K562 (cell line): ENCODE measurements at regions not wholly inside any gene's neighbourhood (a gene's known extent, or its start where the extent isn't known, plus 50 kb on each side); places are given as distances from the start of the nearest gene placed in this dataset.

Experiments used
- HNRNPK ChIP-seq: fragments of 200-400 bp; formaldehyde crosslinking; IDR thresholded peaks from one replicate; pipeline ENCODE4 v1.6.1; 2018; ENCODE audit warnings: mild to moderate bottlenecking, low read depth, low read length; ENCODE audit not compliant: poor library complexity, severe bottlenecking
- ILK ChIP-seq: fragments of 450-650 bp; IDR thresholded peaks from 2 replicates; pipeline ENCODE4 v1.6.1; 2016; ENCODE audit warnings: missing genetic modification characterization, low read depth, mild to moderate bottlenecking, missing compliant biosample characterization, moderate library complexity, borderline replicate concordance

DNA sequence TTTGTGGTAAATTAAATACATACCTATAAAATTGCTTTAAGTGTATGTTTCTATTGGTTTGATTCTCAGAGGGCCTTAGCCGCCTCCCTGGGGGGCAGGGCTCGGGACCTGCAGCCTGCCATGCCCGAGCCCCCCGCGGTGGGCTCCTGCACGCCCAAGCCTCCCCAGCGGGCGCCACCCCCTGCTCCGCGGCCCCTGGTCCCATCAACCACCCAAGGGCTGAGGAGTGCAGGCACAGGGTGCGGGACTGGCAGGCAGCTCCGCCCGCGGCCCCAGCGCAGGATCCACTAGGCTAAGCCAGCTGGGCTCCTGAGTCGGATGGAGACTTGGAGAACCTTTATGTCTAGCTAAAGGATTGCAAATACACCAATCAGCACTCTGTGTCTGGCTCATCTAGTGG is 108.3 kb upstream of the INPP4B start:
- no peak for TF ChIP-seq HNRNPK
- TF ChIP-seq ILK (tag): no peak
